SJCRH30 (cell line): ENCODE measurements at regions not wholly inside any gene's neighbourhood (a gene's known extent, or its start where the extent isn't known, plus 50 kb on each side); places are given as distances from the start of the nearest gene placed in this dataset.

ENCODE experiments used
- DNase-seq, 2 experiments: peaks; one replicate each; pipeline ENCODE4 v3.0.0-alpha.2; 2015 to 2020
- H3K27ac ChIP-seq: fragments of 250-450 bp; sonication (Bioruptor Pico); 2 replicates; pipeline ENCODE4 v1.5.1; 2020; ENCODE audit warnings: mild to moderate bottlenecking, moderate library complexity
- H3K27me3 ChIP-seq: fragments of 250-450 bp; sonication (Bioruptor Pico); 2 replicates; pipeline ENCODE4 v1.5.1; 2020; ENCODE audit warnings: mild to moderate bottlenecking, moderate library complexity
- H3K36me3 ChIP-seq: fragments of 250-450 bp; sonication (Bioruptor Pico); 2 replicates; pipeline ENCODE4 v1.5.1; 2020; ENCODE audit warnings: mild to moderate bottlenecking, moderate library complexity
- H3K4me1 ChIP-seq: fragments of 250-450 bp; sonication (Bioruptor Pico); 2 replicates; pipeline ENCODE4 v1.5.1; 2020; ENCODE audit warnings: mild to moderate bottlenecking, moderate library complexity
- H3K4me3 ChIP-seq: fragments of 250-450 bp; sonication (Bioruptor Pico); 2 replicates; pipeline ENCODE4 v1.5.1; 2020; ENCODE audit warnings: mild to moderate bottlenecking, moderate library complexity
- H3K9me3 ChIP-seq: fragments of 250-450 bp; sonication (Bioruptor Pico); replicated peaks from 2 replicates; pipeline ENCODE4 v1.5.1; 2020; ENCODE audit warnings: mild to moderate bottlenecking, moderate library complexity

DNA sequence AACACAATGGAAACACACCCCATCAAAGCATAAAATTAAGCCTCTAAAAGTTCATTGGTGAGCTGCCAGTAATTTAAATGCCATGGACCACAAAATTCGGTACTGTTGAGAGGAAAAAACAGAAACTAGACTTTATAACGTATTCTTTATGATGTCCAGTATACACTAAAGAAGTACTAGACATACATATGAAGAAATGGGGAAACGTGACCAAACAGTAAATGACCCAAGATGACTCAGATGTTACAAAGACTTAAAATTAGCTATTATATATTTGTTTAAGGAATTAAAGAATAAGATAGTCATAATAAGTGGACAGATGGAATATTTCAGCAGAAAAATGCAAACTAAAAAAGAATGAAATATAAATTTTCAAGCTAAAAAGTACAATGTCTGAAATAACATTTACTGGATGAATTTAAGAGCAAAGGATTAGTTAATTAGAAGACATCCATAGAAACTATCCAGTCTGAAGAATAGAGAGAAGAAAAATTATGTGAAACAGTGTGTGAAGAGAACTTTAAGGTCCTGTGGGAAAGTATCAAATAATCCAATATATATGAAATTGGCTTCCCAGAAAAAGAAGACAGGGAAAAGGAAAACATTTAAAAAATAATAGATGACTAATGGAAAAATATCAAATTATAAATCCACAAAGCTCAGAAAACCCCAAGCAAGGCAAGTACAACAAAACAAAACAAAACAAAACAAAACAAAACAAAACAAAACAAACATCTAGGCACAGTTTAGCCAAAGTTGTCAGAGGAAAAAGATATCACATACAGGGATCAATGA is 69.4 kb downstream of the SAMD9 start:
- Histone ChIP-seq H3K36me3 (no peaks in the 10 kb centered on the region), H3K27me3 (no peaks in the 10 kb centered on the region), H3K4me3 (no peak overlapping the region), H3K9me3 (no peaks in the 10 kb centered on the region), H3K4me1 (peaks cover 19% of the 10 kb centered on the region), H3K27ac (no peak overlapping the region)
- DNase-seq = no peak

DNA sequence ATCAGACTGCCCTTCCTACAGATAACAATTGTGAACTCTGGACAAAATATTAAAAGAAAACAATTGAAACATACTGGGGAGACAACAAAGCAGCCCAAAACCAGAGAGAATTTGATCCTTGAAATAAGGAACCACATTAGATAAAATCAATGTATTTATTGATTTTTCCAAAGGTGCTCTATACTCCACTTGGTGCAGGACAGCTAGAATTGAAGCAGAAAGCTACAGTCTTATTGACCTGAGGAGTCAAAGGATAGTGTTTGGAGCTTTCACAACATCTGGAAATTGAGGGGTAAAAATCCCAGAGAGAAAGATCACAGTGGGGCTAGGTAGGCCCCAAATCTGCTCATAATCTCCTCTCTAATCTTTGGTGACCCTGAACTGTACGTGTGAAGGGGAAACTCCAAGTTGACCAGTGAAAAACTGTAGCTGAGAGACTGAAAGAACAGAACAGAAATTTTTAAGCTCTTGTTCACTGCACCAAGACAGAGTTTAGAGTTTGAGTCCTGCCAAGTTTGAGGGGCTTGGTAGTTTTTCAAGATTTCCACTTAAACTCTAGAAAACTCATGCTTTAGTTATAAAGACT is 70.2 kb downstream of the SAMD9 start:
- Histone ChIP-seq H3K27ac (no peak overlapping the region), H3K4me1 (peaks cover 17% of the 10 kb centered on the region), H3K27me3 (no peaks in the 10 kb centered on the region), H3K9me3 (no peaks in the 10 kb centered on the region), H3K4me3 (no peak overlapping the region), H3K36me3 (no peaks in the 10 kb centered on the region)
- DNase-seq = no peak

DNA sequence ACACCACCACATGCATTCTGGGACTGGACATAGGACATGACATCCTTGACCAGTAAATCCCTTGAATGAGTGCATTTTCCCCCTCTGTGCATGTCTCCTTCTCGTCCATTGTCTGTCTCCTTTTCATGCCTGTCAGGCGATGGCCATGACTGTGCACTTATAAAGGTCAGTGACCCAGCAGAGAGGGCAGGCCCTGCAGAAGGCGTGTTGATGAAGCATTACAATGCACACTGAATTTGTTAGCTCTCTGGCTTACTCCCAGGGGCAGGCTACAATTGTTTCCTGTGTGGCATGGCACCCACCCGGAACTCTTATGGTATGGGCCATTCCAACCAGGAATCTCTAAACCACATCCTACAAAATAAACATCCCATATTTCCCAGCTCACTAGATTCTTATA is 71.1 kb downstream of the SAMD9 start:
- peaks cover 16% of the 10 kb centered on the region for H3K4me1 ChIP-seq

DNA sequence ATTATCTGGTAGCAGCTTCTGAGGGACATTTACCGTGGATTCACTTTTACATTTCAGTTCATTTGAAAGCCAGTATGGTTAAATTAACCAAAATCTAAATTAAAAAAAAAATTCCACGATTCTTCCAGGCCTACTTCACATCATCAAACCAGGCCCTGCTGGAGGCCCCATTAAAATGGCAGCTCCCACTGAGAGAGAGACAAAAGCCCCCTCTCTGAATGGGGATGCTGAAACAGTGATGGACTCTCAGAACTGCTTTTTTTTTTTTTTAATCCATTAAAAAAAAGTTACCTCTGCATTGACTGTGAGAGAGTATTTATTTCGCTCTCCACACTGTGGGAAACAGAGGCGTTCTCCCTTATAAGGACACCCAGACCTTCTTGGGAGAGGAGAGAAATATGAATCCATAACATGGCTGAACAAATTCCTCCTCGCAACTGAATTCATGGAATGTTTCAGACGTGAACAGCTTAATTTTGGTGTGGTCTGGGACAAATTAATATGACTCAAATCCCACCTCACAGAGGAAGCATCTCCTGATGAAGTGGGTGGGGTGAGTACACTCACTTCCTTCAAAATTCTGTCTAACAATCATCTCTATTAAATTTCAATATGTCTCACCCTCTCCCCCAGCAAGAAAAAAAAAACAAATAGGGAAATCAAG is 73.5 kb downstream of the SAMD9 start:
- Histone ChIP-seq H3K36me3 (no peaks in the 10 kb centered on the region), H3K4me3 (peak overlapping the region; percentile 38), H3K4me1 (peaks cover 16% of the 10 kb centered on the region), H3K27me3 (no peaks in the 10 kb centered on the region), H3K9me3 (no peaks in the 10 kb centered on the region), H3K27ac (peak overlapping the region; percentile 63)
- peak in 1 of 2 experiments; percentile 26 for DNase-seq

More for the DNA sequence above, 71.1 kb downstream of the SAMD9 start:
- Histone ChIP-seq H3K36me3 (no peaks in the 10 kb centered on the region), H3K9me3 (no peaks in the 10 kb centered on the region), H3K4me3 (no peak overlapping the region), H3K27me3 (no peaks in the 10 kb centered on the region), H3K27ac (no peak overlapping the region)
- peak in 1 of 2 experiments; percentile 32 for DNase-seq

DNA sequence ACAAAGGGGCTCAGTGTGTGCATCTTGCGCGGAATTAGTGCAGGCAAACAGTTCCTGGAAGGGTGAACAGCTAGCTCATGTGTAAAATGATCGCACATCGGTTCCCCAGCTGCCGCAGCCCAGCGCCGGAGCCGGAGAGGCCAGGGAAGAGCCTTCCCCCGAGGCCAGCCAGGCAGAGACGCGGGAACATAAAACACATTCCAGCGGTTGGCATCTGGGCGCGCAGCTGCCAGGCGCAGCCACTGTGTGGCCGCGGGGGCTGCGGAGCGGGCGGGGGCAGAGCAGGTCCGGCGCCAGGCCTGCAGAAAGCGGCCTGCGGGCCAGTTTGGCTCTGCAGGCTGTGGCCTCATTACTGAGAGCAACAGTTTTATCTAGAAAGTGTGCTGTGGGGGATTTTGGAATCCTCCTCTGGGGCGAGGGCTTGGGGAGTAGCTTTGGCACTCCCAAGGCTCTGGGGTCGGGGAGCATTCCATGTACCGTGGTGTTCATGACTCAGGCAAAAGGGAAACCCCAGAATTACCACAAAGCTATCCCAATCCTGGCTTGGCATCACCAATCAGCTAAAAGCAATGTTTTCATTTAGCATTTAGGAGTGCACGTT is 74.3 kb downstream of the SAMD9 start:
- peak; percentile 95 for DNase-seq
- H3K4me3 ChIP-seq = peak overlapping the region; percentile 38
- peaks cover 16% of the 10 kb centered on the region for H3K4me1 ChIP-seq
- no peaks in the 10 kb centered on the region for H3K9me3 ChIP-seq
- no peaks in the 10 kb centered on the region for H3K27me3 ChIP-seq
- H3K36me3 ChIP-seq = no peaks in the 10 kb centered on the region
- peak overlapping the region; percentile 63 for H3K27ac ChIP-seq

DNA sequence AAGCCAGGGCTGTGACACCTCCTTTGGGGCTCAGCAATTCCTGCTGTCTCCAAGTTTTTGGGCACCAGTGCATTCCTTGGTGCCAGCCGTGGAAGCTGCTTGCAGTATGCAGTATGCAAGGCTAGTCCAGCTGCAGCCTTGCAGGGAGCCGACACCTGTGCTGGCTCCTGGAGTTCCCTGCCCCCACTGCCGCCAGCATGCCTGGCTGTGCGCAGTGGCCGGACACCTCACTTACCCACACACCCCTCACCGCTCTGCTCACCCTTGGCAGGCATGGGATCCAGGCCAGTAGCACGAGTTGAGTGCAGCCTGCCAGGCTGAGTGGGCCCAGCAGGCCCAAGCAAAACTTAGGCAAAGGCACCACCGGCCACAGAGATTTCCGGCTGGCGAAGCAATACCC is 77.4 kb downstream of the SAMD9 start:
- DNase-seq = no peak
- Histone ChIP-seq H3K4me3 (no peak overlapping the region), H3K27ac (no peak overlapping the region), H3K36me3 (no peaks in the 10 kb centered on the region), H3K9me3 (no peaks in the 10 kb centered on the region), H3K27me3 (no peaks in the 10 kb centered on the region), H3K4me1 (peaks cover 16% of the 10 kb centered on the region)

DNA sequence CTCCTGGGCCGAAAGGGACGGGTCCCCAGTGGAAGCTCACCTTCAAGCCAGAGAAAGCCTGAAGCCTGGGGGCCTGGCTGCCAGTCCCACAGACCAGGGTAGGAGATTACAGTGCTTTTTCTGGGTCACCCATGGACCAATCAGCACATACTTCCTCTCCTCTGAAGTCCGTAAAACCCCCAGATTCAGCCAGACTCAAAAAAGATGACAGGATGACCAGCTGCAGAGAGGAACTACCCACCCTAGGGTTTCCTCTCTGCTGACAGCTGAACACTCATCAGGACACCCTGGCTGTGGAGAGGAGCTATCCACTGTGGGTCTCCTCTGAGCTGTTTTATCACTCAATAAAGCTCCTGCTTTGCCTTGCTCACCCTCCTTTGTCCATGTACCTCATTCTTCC is 78.0 kb downstream of the SAMD9 start:
- Histone ChIP-seq H3K36me3 (no peaks in the 10 kb centered on the region), H3K9me3 (no peaks in the 10 kb centered on the region; the same call in 1 of the 2 replicates), H3K27ac (no peak overlapping the region), H3K27me3 (no peaks in the 10 kb centered on the region), H3K4me3 (no peak overlapping the region), H3K4me1 (peaks cover 15% of the 10 kb centered on the region)
- peak in 1 of 2 experiments; percentile 34 for DNase-seq

DNA sequence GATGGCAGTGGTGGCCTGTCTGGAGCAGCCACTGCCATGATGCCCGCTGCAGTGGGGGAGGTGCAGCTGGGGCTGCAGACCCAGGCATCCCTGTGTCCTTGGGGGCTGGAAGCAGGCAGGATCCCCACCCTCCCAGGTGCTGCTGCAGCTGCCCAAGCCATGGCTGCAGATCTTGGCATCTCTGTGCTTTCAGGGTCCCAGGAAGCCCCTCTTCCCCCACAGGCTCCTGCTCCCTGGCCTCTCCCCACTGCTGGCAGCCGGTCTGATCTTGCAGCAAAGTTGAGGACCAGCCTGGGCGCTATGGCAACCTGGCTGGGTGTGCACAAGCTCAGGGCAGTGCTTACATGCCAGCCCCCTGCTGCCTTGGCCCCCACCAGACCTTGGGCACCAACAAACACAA is 78.5 kb downstream of the SAMD9 start:
- peaks cover 11% of the 10 kb centered on the region for H3K4me1 ChIP-seq

DNA sequence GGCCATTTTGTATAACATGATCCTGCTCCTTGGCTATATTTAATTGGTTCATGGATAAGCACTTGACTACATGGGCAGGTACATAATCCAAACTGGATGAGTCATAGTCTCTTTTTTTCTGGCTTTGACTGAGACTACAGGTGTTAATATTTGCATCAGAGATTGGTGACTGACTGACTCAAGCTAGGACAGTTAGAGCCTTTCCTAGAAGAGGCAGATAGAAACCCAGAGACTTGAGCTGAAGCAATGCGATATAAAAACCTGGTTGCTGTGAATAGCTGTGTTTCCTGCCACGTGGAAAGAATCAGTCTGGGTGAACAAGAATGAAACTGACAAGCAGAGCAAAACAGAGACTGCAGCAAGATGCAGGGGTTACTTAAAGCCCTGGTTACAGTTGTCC is 81.0 kb downstream of the SAMD9 start:
- H3K27ac ChIP-seq = no peak overlapping the region

More for the DNA sequence above, 78.5 kb downstream of the SAMD9 start:
- DNase-seq = no peak
- H3K9me3 ChIP-seq = no peaks in the 10 kb centered on the region; the same call in 1 of the 2 replicates
- no peak overlapping the region for H3K27ac ChIP-seq
- H3K27me3 ChIP-seq = no peaks in the 10 kb centered on the region
- H3K4me3 ChIP-seq = no peak overlapping the region
- H3K36me3 ChIP-seq = no peaks in the 10 kb centered on the region

DNA sequence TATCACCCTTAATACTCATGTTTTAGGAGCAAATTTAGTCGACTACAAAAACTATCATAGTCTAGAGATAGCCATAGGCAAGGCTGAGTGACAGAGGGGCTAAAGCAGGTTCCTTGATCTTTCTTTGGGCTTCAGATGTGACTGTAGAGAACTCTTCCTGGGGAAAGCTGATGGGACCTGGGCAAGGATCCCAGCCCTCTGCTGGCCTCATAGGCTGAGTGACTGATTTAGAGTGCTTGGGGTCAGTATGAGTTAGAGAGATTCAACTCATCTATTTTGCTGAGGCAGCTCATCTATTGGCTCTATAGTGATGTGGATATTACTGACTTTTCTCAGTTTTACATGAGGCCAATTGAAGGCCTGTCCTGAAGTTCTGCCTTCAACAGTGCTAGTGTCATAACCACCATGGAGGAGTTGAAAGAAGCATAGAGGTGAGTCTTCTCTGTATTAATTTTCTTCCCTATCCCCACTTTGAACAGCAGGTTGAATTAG is 81.6 kb downstream of the SAMD9 start:
- Histone ChIP-seq H3K4me1 (no peaks in the 10 kb centered on the region), H3K36me3 (no peaks in the 10 kb centered on the region), H3K4me3 (no peak overlapping the region), H3K27me3 (no peaks in the 10 kb centered on the region), H3K9me3 (peaks cover 7% of the 10 kb centered on the region; the same call in 1 of the 2 replicates), H3K27ac (no peak overlapping the region)
- DNase-seq = no peak

More for the DNA sequence above, 81.0 kb downstream of the SAMD9 start:
- Histone ChIP-seq H3K9me3 (peaks cover 4% of the 10 kb centered on the region; the same call in 1 of the 2 replicates), H3K4me1 (no peaks in the 10 kb centered on the region), H3K4me3 (no peak overlapping the region), H3K27me3 (no peaks in the 10 kb centered on the region), H3K36me3 (no peaks in the 10 kb centered on the region)
- DNase-seq = no peak

DNA sequence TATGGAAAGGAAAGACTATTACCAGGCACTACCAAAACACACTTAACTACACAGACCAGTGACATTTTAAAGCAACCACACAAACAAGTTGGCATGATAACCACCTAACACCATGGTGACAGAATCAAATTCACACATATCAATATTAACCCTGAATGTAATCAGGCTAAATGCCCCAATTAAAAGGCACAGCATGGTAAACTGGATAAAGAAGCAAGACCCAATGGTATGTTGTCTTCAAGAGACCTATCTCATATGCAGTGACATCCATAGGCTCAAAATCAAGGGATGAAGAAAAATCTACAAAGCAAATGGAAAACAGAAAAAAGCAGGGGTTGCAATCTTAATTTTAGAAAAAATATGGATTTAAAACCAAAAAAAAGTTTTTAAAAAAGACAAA is 86.0 kb downstream of the SAMD9 start:
- peaks cover 7% of the 10 kb centered on the region; the same call in 1 of the 2 replicates for H3K9me3 ChIP-seq
- no peaks in the 10 kb centered on the region for H3K4me1 ChIP-seq
- no peak overlapping the region for H3K4me3 ChIP-seq
- H3K27me3 ChIP-seq = no peaks in the 10 kb centered on the region
- no peak for DNase-seq
- no peaks in the 10 kb centered on the region for H3K36me3 ChIP-seq
- no peak overlapping the region for H3K27ac ChIP-seq

DNA sequence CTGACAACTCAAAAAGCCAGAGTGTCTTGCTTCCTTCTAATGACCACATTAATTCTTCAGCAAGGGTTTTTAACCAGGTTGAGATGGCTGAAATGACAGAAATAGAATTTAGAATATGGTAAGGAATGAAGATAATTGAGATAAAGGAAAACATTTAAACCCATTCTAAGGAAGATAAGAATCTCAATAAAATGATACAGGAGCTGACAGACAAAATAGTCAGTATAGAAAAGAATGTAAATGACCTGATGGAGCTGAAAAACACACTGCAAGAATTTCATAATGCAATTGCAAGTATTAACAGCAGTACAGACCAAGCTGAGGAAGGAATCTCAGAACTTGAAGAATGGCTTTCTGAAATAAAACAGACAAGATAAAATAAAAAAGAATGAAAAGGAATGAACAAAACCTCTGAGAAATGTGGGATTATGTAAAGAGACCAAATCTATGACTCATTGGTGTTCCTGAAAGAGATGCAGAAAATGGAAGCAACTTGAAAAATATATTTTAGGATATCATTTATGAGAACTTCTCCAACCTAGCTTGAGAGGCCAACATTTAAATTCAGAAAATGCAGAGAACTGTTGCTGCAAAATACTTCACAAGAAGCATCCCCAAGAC is 87.1 kb downstream of the SAMD9 start:
- no peak overlapping the region for H3K27ac ChIP-seq
- H3K36me3 ChIP-seq = no peaks in the 10 kb centered on the region
- no peaks in the 10 kb centered on the region for H3K4me1 ChIP-seq
- H3K27me3 ChIP-seq = no peaks in the 10 kb centered on the region
- DNase-seq = no peak
- H3K9me3 ChIP-seq = peaks cover 7% of the 10 kb centered on the region; the same call in 1 of the 2 replicates
- H3K4me3 ChIP-seq = no peak overlapping the region

DNA sequence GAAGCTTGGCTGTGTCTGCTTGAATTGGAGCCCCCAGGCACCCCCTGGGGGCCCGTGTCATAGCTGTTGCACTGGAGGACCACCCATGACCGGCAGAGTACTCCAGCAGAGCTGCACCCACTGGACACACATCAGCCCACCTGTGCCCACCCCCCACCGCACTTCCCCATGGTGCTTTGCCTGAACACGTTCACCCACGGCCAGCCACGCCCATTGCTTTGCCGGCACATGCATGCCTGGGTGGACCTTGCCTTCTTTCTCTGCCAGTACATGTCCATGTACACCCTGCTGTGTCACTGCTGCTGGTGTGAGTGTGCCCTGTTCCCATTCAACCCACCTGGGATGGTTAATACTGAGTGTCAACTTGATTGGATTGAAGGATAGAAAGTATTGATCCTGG is 88.7 kb downstream of the SAMD9 start:
- Histone ChIP-seq H3K36me3 (no peaks in the 10 kb centered on the region), H3K27ac (no peak overlapping the region), H3K4me1 (no peaks in the 10 kb centered on the region; the same call in 1 of the 2 replicates), H3K4me3 (no peak overlapping the region), H3K27me3 (no peaks in the 10 kb centered on the region), H3K9me3 (peaks cover 7% of the 10 kb centered on the region; the same call in 1 of the 2 replicates)
- no peak for DNase-seq

DNA sequence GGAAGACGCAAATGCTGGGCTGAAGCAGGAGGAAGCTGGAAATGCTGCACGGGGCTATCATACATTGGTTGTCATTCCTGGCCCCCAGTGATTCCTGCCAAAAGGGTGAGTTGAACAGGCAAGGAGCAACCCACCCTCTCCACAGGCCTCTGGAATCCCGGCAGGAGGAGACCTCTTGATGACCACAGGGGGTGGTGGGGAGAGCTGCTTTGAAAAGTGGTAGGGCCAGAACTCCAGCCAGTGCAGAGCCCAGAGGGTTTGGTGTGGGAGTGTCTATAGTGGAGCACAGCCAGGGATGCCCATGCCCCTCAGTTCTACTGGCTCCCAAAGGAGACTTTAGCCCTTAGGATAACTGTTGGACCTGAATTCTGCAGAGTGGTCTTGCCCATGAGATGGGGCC is 89.2 kb downstream of the SAMD9 start:
- no peak overlapping the region for H3K27ac ChIP-seq
- H3K9me3 ChIP-seq = peaks cover 7% of the 10 kb centered on the region; the same call in 1 of the 2 replicates
- H3K4me3 ChIP-seq = no peak overlapping the region
- H3K27me3 ChIP-seq = no peaks in the 10 kb centered on the region
- DNase-seq = no peak
- no peaks in the 10 kb centered on the region; the same call in 1 of the 2 replicates for H3K4me1 ChIP-seq
- H3K36me3 ChIP-seq = no peaks in the 10 kb centered on the region
